ENCODE measurements at regions not wholly inside any gene's neighbourhood (a gene's known extent, or its start where the extent isn't known, plus 50 kb on each side); places are given as distances from the start of the nearest gene placed in this dataset.

GRCh38 chr4:116027311-116027710 lies 913.9 kb upstream of the NDST4 start:
- no peak overlapping the region for H3K9ac ChIP-seq (ENCODE audit: insufficient read depth, low read length)
- DNase-seq (ENCODE audit: low read depth in 2 of 2), result no peak
- H3K4me2 ChIP-seq (ENCODE audit: extremely low read depth, insufficient read depth, low read length), result no peak overlapping the region
- no peaks in the 10 kb centered on the region for H3K79me2 ChIP-seq (ENCODE audit: control insufficient read depth, insufficient read depth, low read length)
- no peak overlapping the region for H2AFZ ChIP-seq (ENCODE audit: low read length)
- H3K36me3 ChIP-seq (ENCODE audit: control insufficient read depth, insufficient read depth, low read length), result no peaks in the 10 kb centered on the region
- no peak overlapping the region for H3K27ac ChIP-seq (ENCODE audit: insufficient read depth, low read length)
- no peaks in the 10 kb centered on the region for H3K4me1 ChIP-seq (ENCODE audit: control insufficient read depth, extremely low read depth, insufficient read depth, low read length)
- no peaks in the 10 kb centered on the region for H3K9me3 ChIP-seq (ENCODE audit: control insufficient read depth, insufficient read depth, low read depth, low read length)
- TF ChIP-seq CTCF (conservative IDR thresholded peaks at IDR 0.05 in 1 of 2, IDR thresholded peaks at IDR 0.05 in 1 of 2; ENCODE audit: low read depth in 1 of 2, low read length in 2 of 2), result no peak
- no peak for TF ChIP-seq EZH2 (IDR thresholded peaks at IDR 0.05; ENCODE audit: low read length, missing control alignments)
- H4K20me1 ChIP-seq (ENCODE audit: control insufficient read depth, extremely low read depth, insufficient read depth, low read length), result no peaks in the 10 kb centered on the region
- no peaks in the 10 kb centered on the region for H3K27me3 ChIP-seq (ENCODE audit: control insufficient read depth, insufficient read depth, low read length)
- no peak overlapping the region for H3K4me3 ChIP-seq (replicated peaks in 1 of 4; ENCODE audit: control extremely low read depth in 1 of 4, insufficient read depth in 1 of 4, low read depth in 3 of 4, low read length in 4 of 4)

GRCh38 chr4:116024954-116025708 lies 911.7 kb upstream of the NDST4 start:
- H3K27ac ChIP-seq (ENCODE audit: insufficient read depth, low read length), result no peak overlapping the region
- H3K9me3 ChIP-seq (ENCODE audit: control insufficient read depth, insufficient read depth, low read depth, low read length), result no peaks in the 10 kb centered on the region
- DNase-seq (ENCODE audit: low read depth in 2 of 2), result no peak
- H3K27me3 ChIP-seq (ENCODE audit: control insufficient read depth, insufficient read depth, low read length), result no peaks in the 10 kb centered on the region
- H3K4me3 ChIP-seq (replicated peaks in 1 of 4; ENCODE audit: control extremely low read depth in 1 of 4, insufficient read depth in 1 of 4, low read depth in 3 of 4, low read length in 4 of 4), result no peak overlapping the region
- no peaks in the 10 kb centered on the region for H4K20me1 ChIP-seq (ENCODE audit: control insufficient read depth, extremely low read depth, insufficient read depth, low read length)
- no peak for TF ChIP-seq EZH2 (IDR thresholded peaks at IDR 0.05; ENCODE audit: low read length, missing control alignments)
- TF ChIP-seq CTCF (conservative IDR thresholded peaks at IDR 0.05 in 1 of 2, IDR thresholded peaks at IDR 0.05 in 1 of 2; ENCODE audit: low read depth in 1 of 2, low read length in 2 of 2), result no peak
- no peaks in the 10 kb centered on the region for H3K79me2 ChIP-seq (ENCODE audit: control insufficient read depth, insufficient read depth, low read length)
- H3K4me1 ChIP-seq (ENCODE audit: control insufficient read depth, extremely low read depth, insufficient read depth, low read length), result no peaks in the 10 kb centered on the region
- no peaks in the 10 kb centered on the region for H3K36me3 ChIP-seq (ENCODE audit: control insufficient read depth, insufficient read depth, low read length)
- no peak overlapping the region for H3K4me2 ChIP-seq (ENCODE audit: extremely low read depth, insufficient read depth, low read length)
- no peak overlapping the region for H3K9ac ChIP-seq (ENCODE audit: insufficient read depth, low read length)
- no peak overlapping the region for H2AFZ ChIP-seq (ENCODE audit: low read length)

DNA sequence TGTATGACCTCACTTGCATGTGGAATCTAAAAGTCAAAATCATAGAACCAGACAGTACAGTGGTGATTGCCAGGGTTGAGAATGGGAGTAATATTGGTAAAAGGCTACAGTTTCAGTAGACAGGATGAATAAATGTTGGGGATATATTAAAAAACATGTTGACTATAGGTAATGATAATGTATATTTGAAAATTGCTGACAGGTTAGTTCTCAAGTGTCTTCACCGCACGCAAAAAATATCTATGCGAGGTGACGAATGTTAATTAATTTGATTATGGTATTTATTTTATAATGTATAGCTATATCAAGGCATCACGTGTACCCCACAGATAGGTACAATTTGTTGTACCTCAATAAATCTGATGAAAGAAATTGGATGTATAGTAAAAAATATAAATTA lies 909.6 kb upstream of the NDST4 start:
- H3K9ac ChIP-seq (ENCODE audit: insufficient read depth, low read length), result no peak overlapping the region
- H3K36me3 ChIP-seq (ENCODE audit: control insufficient read depth, insufficient read depth, low read length), result no peaks in the 10 kb centered on the region
- no peaks in the 10 kb centered on the region for H3K4me1 ChIP-seq (ENCODE audit: control insufficient read depth, extremely low read depth, insufficient read depth, low read length)
- no peaks in the 10 kb centered on the region for H3K79me2 ChIP-seq (ENCODE audit: control insufficient read depth, insufficient read depth, low read length)
- H3K4me2 ChIP-seq (ENCODE audit: extremely low read depth, insufficient read depth, low read length), result no peak overlapping the region
- TF ChIP-seq EZH2 (IDR thresholded peaks at IDR 0.05; ENCODE audit: low read length, missing control alignments) (no peak), CTCF (conservative IDR thresholded peaks at IDR 0.05 in 1 of 2, IDR thresholded peaks at IDR 0.05 in 1 of 2; ENCODE audit: low read depth in 1 of 2, low read length in 2 of 2) (no peak)
- no peaks in the 10 kb centered on the region for H3K9me3 ChIP-seq (ENCODE audit: control insufficient read depth, insufficient read depth, low read depth, low read length)
- no peak overlapping the region for H3K27ac ChIP-seq (ENCODE audit: insufficient read depth, low read length)
- H2AFZ ChIP-seq (ENCODE audit: low read length), result no peak overlapping the region
- no peaks in the 10 kb centered on the region for H4K20me1 ChIP-seq (ENCODE audit: control insufficient read depth, extremely low read depth, insufficient read depth, low read length)
- H3K4me3 ChIP-seq (replicated peaks in 1 of 4; ENCODE audit: control extremely low read depth in 1 of 4, insufficient read depth in 1 of 4, low read depth in 3 of 4, low read length in 4 of 4), result no peak overlapping the region
- no peaks in the 10 kb centered on the region for H3K27me3 ChIP-seq (ENCODE audit: control insufficient read depth, insufficient read depth, low read length)
- DNase-seq (ENCODE audit: low read depth in 2 of 2), result no peak
